ENCODE measurements at regions not wholly inside any gene's neighbourhood (a gene's known extent, or its start where the extent isn't known, plus 50 kb on each side); places are given as distances from the start of the nearest gene placed in this dataset.

DNA sequence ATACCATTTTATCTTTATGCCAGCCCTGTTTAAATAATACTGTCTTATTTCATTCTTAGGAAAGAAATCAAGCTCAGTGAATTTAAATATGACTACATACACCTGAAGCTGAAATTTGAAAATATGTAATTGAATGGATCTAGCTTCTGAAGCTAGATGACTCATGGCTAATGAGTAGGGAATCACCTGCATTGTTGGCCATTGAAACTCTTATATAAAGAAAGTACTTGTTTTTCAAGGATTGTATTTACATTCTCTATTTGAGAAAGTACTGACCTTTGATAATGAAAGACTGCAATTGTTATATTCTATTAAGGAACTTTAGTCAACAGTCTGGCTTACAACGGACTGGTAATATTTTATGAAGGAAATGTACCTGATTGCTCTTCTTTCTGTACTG, 346.7 kb upstream of the LRATD1 start:
- Mint-ChIP-seq H3K27ac (no peak overlapping the region), H3K27me3 (no peaks in the 10 kb centered on the region), H3K9me3 (ENCODE audit: insufficient read depth) (peaks cover 8% of the 10 kb centered on the region), H3K4me3 (no peak overlapping the region), H3K4me1 (no peaks in the 10 kb centered on the region)
- H2AFZ ChIP-seq (ENCODE audit: insufficient read depth, low read depth, low read length, poor library complexity, severe bottlenecking) = no peak overlapping the region
- POLR2A ChIA-PET = no interaction called here
- H3K9me3 ChIP-seq (ENCODE audit: control extremely low read depth in 1 of 3, control insufficient read depth in 2 of 3, insufficient read depth in 1 of 3, low read length in 2 of 3) = no peaks in the 10 kb centered on the region
- ATAC-seq (ENCODE audit: low read depth) (no peak), DNase-seq (no peak)
- no peak for TF ChIP-seq EZH2 (IDR thresholded peaks at IDR 0.05; ENCODE audit: borderline replicate concordance, insufficient read depth, low read depth, low read length, poor library complexity, severe bottlenecking)
- TF ChIP-seq, protein P1, sequence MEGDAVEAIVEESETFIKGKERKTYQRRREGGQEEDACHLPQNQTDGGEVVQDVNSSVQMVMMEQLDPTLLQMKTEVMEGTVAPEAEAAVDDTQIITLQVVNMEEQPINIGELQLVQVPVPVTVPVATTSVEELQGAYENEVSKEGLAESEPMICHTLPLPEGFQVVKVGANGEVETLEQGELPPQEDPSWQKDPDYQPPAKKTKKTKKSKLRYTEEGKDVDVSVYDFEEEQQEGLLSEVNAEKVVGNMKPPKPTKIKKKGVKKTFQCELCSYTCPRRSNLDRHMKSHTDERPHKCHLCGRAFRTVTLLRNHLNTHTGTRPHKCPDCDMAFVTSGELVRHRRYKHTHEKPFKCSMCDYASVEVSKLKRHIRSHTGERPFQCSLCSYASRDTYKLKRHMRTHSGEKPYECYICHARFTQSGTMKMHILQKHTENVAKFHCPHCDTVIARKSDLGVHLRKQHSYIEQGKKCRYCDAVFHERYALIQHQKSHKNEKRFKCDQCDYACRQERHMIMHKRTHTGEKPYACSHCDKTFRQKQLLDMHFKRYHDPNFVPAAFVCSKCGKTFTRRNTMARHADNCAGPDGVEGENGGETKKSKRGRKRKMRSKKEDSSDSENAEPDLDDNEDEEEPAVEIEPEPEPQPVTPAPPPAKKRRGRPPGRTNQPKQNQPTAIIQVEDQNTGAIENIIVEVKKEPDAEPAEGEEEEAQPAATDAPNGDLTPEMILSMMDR (IDR thresholded peaks at IDR 0.05) = no peak
- CTCF ChIA-PET = no interaction called here
- no peaks in the 10 kb centered on the region for H3K27me3 ChIP-seq (replicated peaks in 1 of 4; ENCODE audit: control extremely low read depth in 1 of 4, control insufficient read depth in 3 of 4, insufficient read depth in 4 of 4, low read length in 3 of 4)
- no peaks in the 10 kb centered on the region for H3K79me2 ChIP-seq (ENCODE audit: control insufficient read depth, insufficient read depth, low read length)
- H4K20me1 ChIP-seq (ENCODE audit: control insufficient read depth, insufficient read depth, low read length, poor library complexity, severe bottlenecking) = no peaks in the 10 kb centered on the region
- H3K27ac ChIP-seq (ENCODE audit: low read length in 2 of 2) = no peak overlapping the region
- no peak overlapping the region for H3K4me3 ChIP-seq (ENCODE audit: control extremely low read depth in 1 of 5, extremely low read depth in 1 of 5, insufficient read depth in 1 of 5, low read depth in 2 of 5, low read length in 4 of 5)
- intact Hi-C loops (cut with micrococcal nuclease) = no loop called here
- no peak overlapping the region for H3K4me2 ChIP-seq (replicated peaks; ENCODE audit: low read depth, low read length, poor library complexity, severe bottlenecking)
- H3K4me1 ChIP-seq (ENCODE audit: control insufficient read depth in 2 of 2, insufficient read depth in 2 of 2, low read length in 2 of 2) = no peaks in the 10 kb centered on the region
- WGBS (ENCODE audit: insufficient coverage) = 63% methylated on average over 1 of the region's 1 CpG
- H3K9ac ChIP-seq (ENCODE audit: low read length) = no peak overlapping the region
- no peaks in the 10 kb centered on the region for H3K36me3 ChIP-seq (replicated peaks in 1 of 2; ENCODE audit: control extremely low read depth in 1 of 2, control insufficient read depth in 1 of 2, extremely low read depth in 1 of 2, insufficient read depth in 2 of 2, low read length in 1 of 2)

DNA sequence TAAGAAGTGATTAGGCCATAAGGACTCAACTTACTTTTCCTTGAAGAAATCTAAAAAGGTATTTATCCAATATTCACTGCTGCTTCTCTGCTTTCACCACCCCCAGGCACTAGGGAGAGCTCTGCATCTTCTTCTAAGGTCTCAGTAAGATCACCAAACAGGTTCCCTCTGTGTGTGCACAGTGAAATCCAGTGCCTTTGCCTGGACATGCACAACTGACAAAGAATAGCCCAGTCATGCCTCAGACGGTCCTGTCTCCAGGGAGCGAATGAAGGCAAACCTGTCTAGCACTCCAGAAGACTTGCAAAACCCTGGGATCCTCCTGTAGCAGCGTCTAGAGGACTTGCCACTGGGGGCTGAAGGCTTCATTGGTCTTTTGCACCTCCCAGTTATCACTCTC, 344.5 kb upstream of the LRATD1 start:
- Histone ChIP-seq H3K27ac (ENCODE audit: low read length in 2 of 2) (no peak overlapping the region), H2AFZ (ENCODE audit: insufficient read depth, low read depth, low read length, poor library complexity, severe bottlenecking) (no peak overlapping the region), H3K27me3 (replicated peaks in 1 of 4; ENCODE audit: control extremely low read depth in 1 of 4, control insufficient read depth in 3 of 4, insufficient read depth in 4 of 4, low read length in 3 of 4) (no peaks in the 10 kb centered on the region), H3K9ac (ENCODE audit: low read length) (no peak overlapping the region), H3K36me3 (replicated peaks in 1 of 2; ENCODE audit: control extremely low read depth in 1 of 2, control insufficient read depth in 1 of 2, extremely low read depth in 1 of 2, insufficient read depth in 2 of 2, low read length in 1 of 2) (no peaks in the 10 kb centered on the region), H3K79me2 (ENCODE audit: control insufficient read depth, insufficient read depth, low read length) (no peaks in the 10 kb centered on the region), H3K9me3 (ENCODE audit: control extremely low read depth in 1 of 3, control insufficient read depth in 2 of 3, insufficient read depth in 1 of 3, low read length in 2 of 3) (no peaks in the 10 kb centered on the region), H3K4me2 (replicated peaks; ENCODE audit: low read depth, low read length, poor library complexity, severe bottlenecking) (no peak overlapping the region), H3K4me1 (ENCODE audit: control insufficient read depth in 2 of 2, insufficient read depth in 2 of 2, low read length in 2 of 2) (no peaks in the 10 kb centered on the region), H3K4me3 (ENCODE audit: control extremely low read depth in 1 of 5, extremely low read depth in 1 of 5, insufficient read depth in 1 of 5, low read depth in 2 of 5, low read length in 4 of 5) (no peak overlapping the region), H4K20me1 (ENCODE audit: control insufficient read depth, insufficient read depth, low read length, poor library complexity, severe bottlenecking) (no peaks in the 10 kb centered on the region)
- POLR2A ChIA-PET = no interaction called here
- Mint-ChIP-seq H3K27me3 (no peaks in the 10 kb centered on the region), H3K4me1 (no peaks in the 10 kb centered on the region), H3K9me3 (ENCODE audit: insufficient read depth) (peaks cover 5% of the 10 kb centered on the region), H3K4me3 (no peak overlapping the region), H3K27ac (no peak overlapping the region)
- WGBS (ENCODE audit: insufficient coverage) = 81% methylated on average over 2 of the region's 3 CpGs
- TF ChIP-seq, protein P1 (IDR thresholded peaks at IDR 0.05) = no peak
- no peak for TF ChIP-seq EZH2 (IDR thresholded peaks at IDR 0.05; ENCODE audit: borderline replicate concordance, insufficient read depth, low read depth, low read length, poor library complexity, severe bottlenecking)
- CTCF ChIA-PET = no interaction called here
- intact Hi-C loops (cut with micrococcal nuclease) = no loop called here
- DNase-seq (no peak), ATAC-seq (ENCODE audit: low read depth) (no peak)

All from B cell (primary cell).